Stimulated activated CD4-positive, alpha-beta T cell treated with anti-CD3 and anti-CD28 coated beads, Interleukin-15, amount 100 ng/mL, for 48 hours (primary cell): ENCODE measurements at regions not wholly inside any gene's neighbourhood (a gene's known extent, or its start where the extent isn't known, plus 50 kb on each side); places are given as distances from the start of the nearest gene placed in this dataset.

Experiments
- DNase-seq, 2 donors: peaks; one replicate each; pipeline ENCODE4 v3.0.0-alpha.2; 2020; ENCODE audit warnings: low read depth in 2 of 2

- no peak for DNase-seq
Measured at GRCh38 chr18:77657651-77658298, 408.1 kb downstream of the GALR1 start.

- no peak for DNase-seq
Measured at GRCh38 chr18:77658299-77658662, 408.6 kb downstream of the GALR1 start.

GRCh38 chr18:77658751-77659448 lies 409.3 kb downstream of the GALR1 start:
- no peak for DNase-seq

GRCh38 chr18:77666613-77667012 lies 417.0 kb downstream of the GALR1 start:
- no peak for DNase-seq

GRCh38 chr18:77668219-77668618 lies 418.6 kb downstream of the GALR1 start:
- no peak for DNase-seq

- DNase-seq: no peak
Measured at GRCh38 chr18:77669331-77669730, 419.7 kb downstream of the GALR1 start.

GRCh38 chr18:77671456-77672167 lies 422.0 kb downstream of the GALR1 start:
- DNase-seq: no peak

GRCh38 chr18:77676910-77677309 lies 427.3 kb downstream of the GALR1 start:
- no peak for DNase-seq

- DNase-seq: no peak
Measured at GRCh38 chr18:77677536-77677935, 427.9 kb downstream of the GALR1 start.

- DNase-seq: no peak
Measured at GRCh38 chr18:77679869-77680268, 430.2 kb downstream of the GALR1 start.

- no peak for DNase-seq
Measured at GRCh38 chr18:77700051-77700450, 450.4 kb downstream of the GALR1 start.

- DNase-seq: no peak
Measured at GRCh38 chr18:77701977-77702376, 452.3 kb downstream of the GALR1 start.

- DNase-seq: no peak
Measured at GRCh38 chr18:77702686-77703085, 453.0 kb downstream of the GALR1 start.

GRCh38 chr18:77705301-77705700 lies 455.7 kb downstream of the GALR1 start:
- DNase-seq: no peak

- no peak for DNase-seq
Measured at GRCh38 chr18:77708826-77709506, 459.3 kb downstream of the GALR1 start.

- DNase-seq: no peak
Measured at GRCh38 chr18:77711096-77711495, 461.4 kb downstream of the GALR1 start.

- DNase-seq: no peak
Measured at GRCh38 chr18:77714716-77715115, 465.1 kb downstream of the GALR1 start.

- no peak for DNase-seq
Measured at GRCh38 chr18:77716282-77716681, 466.6 kb downstream of the GALR1 start.

- no peak for DNase-seq
Measured at GRCh38 chr18:77733292-77733903, 483.8 kb downstream of the GALR1 start.

GRCh38 chr18:77736842-77737241 lies 487.2 kb downstream of the GALR1 start:
- DNase-seq: no peak

GRCh38 chr18:77737405-77737804 lies 487.8 kb downstream of the GALR1 start:
- DNase-seq: no peak

GRCh38 chr18:77749089-77749488 lies 499.4 kb downstream of the GALR1 start:
- DNase-seq: no peak
